HepG2 (cell line): ENCODE measurements at regions not wholly inside any gene's neighbourhood (a gene's known extent, or its start where the extent isn't known, plus 50 kb on each side); places are given as distances from the start of the nearest gene placed in this dataset.

Experiments
- ATF4 ChIP-seq, 2 experiments: fragments of 450-650 bp in 1 of 2; sonication (generic) in 1 of 2; formaldehyde crosslinking; IDR thresholded peaks; 2 replicates each; pipeline versions ENCODE4 v1.5.0 to v1.8.0; 2020 to 2022; ENCODE audit warnings: mild to moderate bottlenecking in 1 of 2, missing genetic modification reagents in 1 of 2
- CTCF ChIP-seq: sonication (generic); formaldehyde crosslinking; IDR thresholded peaks from 2 replicates; pipeline ENCODE4 v1.5.0; 2020; ENCODE audit warnings: mild to moderate bottlenecking, missing genetic modification reagents, moderate library complexity
- DZIP1 ChIP-seq: sonication (generic); formaldehyde crosslinking; IDR thresholded peaks from 2 replicates; pipeline ENCODE4 v1.5.0; 2020; ENCODE audit warnings: mild to moderate bottlenecking, missing genetic modification reagents
- NFYC ChIP-seq: IDR thresholded peaks from 2 replicates; pipeline ENCODE4 v1.6.1; 2016; ENCODE audit warnings: missing genetic modification reagents, missing compliant biosample characterization
- SETDB1 ChIP-seq: sonication (generic); formaldehyde crosslinking; IDR thresholded peaks from 2 replicates; pipeline ENCODE4 v1.5.1; 2020; ENCODE audit warnings: missing genetic modification reagents, mild to moderate bottlenecking, borderline replicate concordance
- TEAD3 ChIP-seq: optimal IDR thresholded peaks from 2 replicates; pipeline ENCODE3; 2016; ENCODE audit warnings: borderline replicate concordance
- ZMYM2 ChIP-seq: sonication (generic); formaldehyde crosslinking; IDR thresholded peaks from 2 replicates; pipeline ENCODE4 v1.8.0; 2022; ENCODE audit warnings: mild to moderate bottlenecking, missing genetic modification reagents
- ZNF207 ChIP-seq: fragments of 450-650 bp; IDR thresholded peaks from 2 replicates; pipeline ENCODE4 v1.6.1; 2016; ENCODE audit warnings: antibody characterized with exemption, borderline replicate concordance
- ZNF24 ChIP-seq: fragments of 450-650 bp; IDR thresholded peaks from 2 replicates; pipeline ENCODE4 v1.6.1; 2017; ENCODE audit warnings: antibody characterized with exemption, mild to moderate bottlenecking
- ZNF451 ChIP-seq: sonication (generic); formaldehyde crosslinking; IDR thresholded peaks from 2 replicates; pipeline ENCODE4 v1.5.0; 2020; ENCODE audit warnings: mild to moderate bottlenecking, missing genetic modification reagents

- no peak for TF ChIP-seq DZIP1
- TF ChIP-seq ZNF451 (CRISPR knock-in tag), result no peak
- no peak for TF ChIP-seq TEAD3
- TF ChIP-seq ZNF24, result no peak
- TF ChIP-seq SETDB1 (CRISPR knock-in tag), result no peak
- TF ChIP-seq ZMYM2 (CRISPR knock-in tag), result no peak
- no peak for TF ChIP-seq CTCF (CRISPR knock-in tag)
- TF ChIP-seq ZNF207, result no peak
- no peak for TF ChIP-seq ATF4 (CRISPR knock-in tag; IDR thresholded peaks at IDR 0.05)
- no peak for TF ChIP-seq NFYC
Observed at GRCh38 chr6:100258752-100259151, 206.0 kb downstream of the SIM1 start.
